Spleen (tissue), 11 donors: ENCODE measurements at regions not wholly inside any gene's neighbourhood (a gene's known extent, or its start where the extent isn't known, plus 50 kb on each side); places are given as distances from the start of the nearest gene placed in this dataset.
"Not testable (repeated sequence)": the region's sequence is repeated elsewhere in the genome, so short reads cannot be mapped to it uniquely, and the experiment has no call there.

Experiments used
- DNase-seq: peaks from one replicate; pipeline ENCODE4 v3.0.0-alpha.2; 2020
- H3K27ac ChIP-seq, 8 donors: fragments of 200-600 bp; sonication (generic) in 7 of 8; 1 replicate in 4 of 8; 2 replicates in 4 of 8; pipeline versions ENCODE4 v1.5.0 to v1.8.0; 2016 to 2021; ENCODE audit warnings: inconsistent platforms in 4 of 8, mild to moderate bottlenecking in 4 of 8, moderate library complexity in 1 of 8
- H3K27me3 ChIP-seq, 7 donors: fragments of 200-600 bp; sonication (generic) in 6 of 7; replicated peaks in 1 of 7; 1 replicate in 4 of 7; 2 replicates in 3 of 7; pipeline versions ENCODE4 v1.5.0 to v1.8.0; 2016 to 2021; ENCODE audit warnings: inconsistent platforms in 3 of 7, mild to moderate bottlenecking in 1 of 7
- H3K36me3 ChIP-seq, 6 donors: fragments of 200-600 bp; sonication (generic) in 5 of 6; 1 replicate in 4 of 6; 2 replicates in 2 of 6; pipeline versions ENCODE4 v1.5.0 to v1.8.0; 2016 to 2021; ENCODE audit warnings: inconsistent platforms in 2 of 6
- H3K4me1 ChIP-seq, 6 donors: fragments of 200-600 bp; sonication (generic) in 5 of 6; 1 replicate in 3 of 6; 2 replicates in 3 of 6; pipeline versions ENCODE4 v1.5.0 to v1.8.0; 2016 to 2021; ENCODE audit warnings: inconsistent platforms in 3 of 6
- H3K4me3 ChIP-seq, 8 donors: fragments of 200-600 bp; sonication (generic) in 7 of 8; 1 replicate in 4 of 8; 2 replicates in 4 of 8; pipeline versions ENCODE4 v1.5.0 to v1.8.0; 2016 to 2021; ENCODE audit warnings: inconsistent platforms in 4 of 8, mild to moderate bottlenecking in 4 of 8, moderate library complexity in 2 of 8
- H3K9me3 ChIP-seq, 8 donors: fragments of 200-600 bp; sonication (generic) in 7 of 8; 1 replicate in 4 of 8; 2 replicates in 4 of 8; pipeline versions ENCODE4 v1.5.0 to v1.8.0; 2016 to 2021; ENCODE audit warnings: inconsistent platforms in 4 of 8
- CTCF ChIP-seq, 11 experiments: fragments of 200-600 bp in 7 of 11; fragments of 450-650 bp in 4 of 11; sonication (generic) in 4 of 11; IDR thresholded peaks in 8 of 11; conservative IDR thresholded peaks in 3 of 11; 1 replicate in 7 of 11; 2 replicates in 4 of 11; pipeline versions ENCODE4 v1.4.0 to v1.8.0; 2016 to 2021; ENCODE audit warnings: antibody characterized with exemption in 11 of 11, inconsistent platforms in 4 of 11, mild to moderate bottlenecking in 1 of 11
- POLR2A ChIP-seq, 3 donors: fragments of 450-650 bp; IDR thresholded peaks; one replicate each; pipeline ENCODE4 v1.5.1; 2017; ENCODE audit warnings: antibody characterized with exemption in 3 of 3, mild to moderate bottlenecking in 1 of 3
- POLR2AphosphoS5 ChIP-seq, 3 donors: sonication (generic); formaldehyde crosslinking; IDR thresholded peaks; one replicate each; pipeline ENCODE4 v1.5.1; 2017; ENCODE audit warnings: antibody characterized with exemption in 3 of 3
- WGBS, 5 donors: extraction: QIAGEN DNeasy Blood & Tissue Kit in 3 of 5; methylation state at CpG; one replicate each; pipeline versions ENCODE4 v1.1.5 to v1.1.7; 2013 to 2018; 5-methylcytosine and 5-hydroxymethylcytosine counted together
- intact Hi-C: fragments of 100-400 bp; cut with DNase I; formaldehyde crosslinking; loops from one replicate; pipeline ENCODE4 v1.15.0; 2023; ENCODE audit warnings: low total_unique reads
- donor health status: healthy with polysubstance abuse.
- donor health status: DM: no; HTN: no; CAD: no; lungs with moderate emphysema.
- donor health status: DM: no; HTN: no; CAD: no.
- donor health status: Bipolar disorder and iron deficiency.
- donor health status: healthy.
- donor health status: DM: no; HTN: no; CAD: no.
- donor health status: DM: yes; HTN: yes; CAD: no.

- peaks cover 0 to 5% (median 0%) of the 10 kb centered on the region in 8 donors for H3K9me3 ChIP-seq
- no peaks in the 10 kb centered on the region for H3K27me3 ChIP-seq
- intact Hi-C loops, result no loop called here
- no peaks in the 10 kb centered on the region for H3K4me1 ChIP-seq
- no peak for DNase-seq
- 43 to 62% (median 50%) methylated on average over 6 of the region's 6 CpGs for WGBS, 5 donors
- no peak for TF ChIP-seq CTCF (IDR thresholded peaks at IDR 0.05 in 8 of 11, conservative IDR thresholded peaks at IDR 0.05 in 3 of 11)
- no peaks in the 10 kb centered on the region for H3K36me3 ChIP-seq
- H3K4me3 ChIP-seq, result no peak overlapping the region
- H3K27ac ChIP-seq, result no peak overlapping the region
Observed at GRCh38 chr1:76687307-76688175, 179.7 kb upstream of the ST6GALNAC5 start.

GRCh38 chr1:76690766-76691165 is 176.5 kb upstream of the ST6GALNAC5 start:
- TF ChIP-seq CTCF (IDR thresholded peaks at IDR 0.05 in 8 of 11, conservative IDR thresholded peaks at IDR 0.05 in 3 of 11), result no peak
- TF ChIP-seq POLR2A (IDR thresholded peaks at IDR 0.05), result no peak
- TF ChIP-seq POLR2AphosphoS5 (IDR thresholded peaks at IDR 0.05), result no peak
- intact Hi-C loops, result no loop called here
- H3K4me3 ChIP-seq, result no peak overlapping the region
- H3K36me3 ChIP-seq, result no peaks in the 10 kb centered on the region
- WGBS, 5 donors, result 59 to 75% (median 60%) methylated on average over 3 of the region's 3 CpGs
- no peaks in the 10 kb centered on the region for H3K27me3 ChIP-seq
- H3K9me3 ChIP-seq, result peaks cover 0 to 14% (median 9%) of the 10 kb centered on the region in 8 donors
- no peak overlapping the region for H3K27ac ChIP-seq
- no peak for DNase-seq
- H3K4me1 ChIP-seq, result no peaks in the 10 kb centered on the region

- no peak overlapping the region for H3K27ac ChIP-seq
- no peak for DNase-seq
- no peak overlapping the region for H3K4me3 ChIP-seq
- peaks cover 0 to 14% (median 9%) of the 10 kb centered on the region in 8 donors for H3K9me3 ChIP-seq
- TF ChIP-seq POLR2A (IDR thresholded peaks at IDR 0.05), result no peak
- TF ChIP-seq POLR2AphosphoS5 (IDR thresholded peaks at IDR 0.05), result no peak
- no peak for TF ChIP-seq CTCF (IDR thresholded peaks at IDR 0.05 in 8 of 11, conservative IDR thresholded peaks at IDR 0.05 in 3 of 11)
- intact Hi-C loops, result no loop called here
- no peaks in the 10 kb centered on the region for H3K27me3 ChIP-seq
- 33 to 45% (median 39%) methylated on average over 2 of the region's 2 CpGs for WGBS, 5 donors
- no peaks in the 10 kb centered on the region for H3K36me3 ChIP-seq
- H3K4me1 ChIP-seq, result no peaks in the 10 kb centered on the region
Observed at GRCh38 chr1:76695535-76695934, 171.7 kb upstream of the ST6GALNAC5 start.

- no peak overlapping the region for H3K4me3 ChIP-seq
- WGBS, 5 donors, result 90 to 98% (median 94%) methylated on average over 3 of the region's 3 CpGs
- intact Hi-C loops, result no loop called here
- no peak for DNase-seq
- no peaks in the 10 kb centered on the region for H3K4me1 ChIP-seq
- H3K27ac ChIP-seq, result no peak overlapping the region
- H3K27me3 ChIP-seq, result no peaks in the 10 kb centered on the region
- TF ChIP-seq CTCF (IDR thresholded peaks at IDR 0.05 in 8 of 11, conservative IDR thresholded peaks at IDR 0.05 in 3 of 11) (no peak), POLR2A (IDR thresholded peaks at IDR 0.05) (no peak), POLR2AphosphoS5 (IDR thresholded peaks at IDR 0.05) (no peak)
- peaks cover 0 to 13% (median 9%) of the 10 kb centered on the region in 8 donors for H3K9me3 ChIP-seq
- no peaks in the 10 kb centered on the region for H3K36me3 ChIP-seq
Observed at GRCh38 chr1:76697361-76697760, 169.9 kb upstream of the ST6GALNAC5 start.

GRCh38 chr1:76699646-76700045 is 167.6 kb upstream of the ST6GALNAC5 start:
- H3K27me3 ChIP-seq, H3K36me3 ChIP-seq, H3K4me3 ChIP-seq, DNase-seq, H3K27ac ChIP-seq, H3K9me3 ChIP-seq, H3K4me1 ChIP-seq, intact Hi-C loops: not testable (repeated sequence)
- 96 to 98% (median 97%) methylated on average over 21 of the region's 21 CpGs for WGBS, 5 donors

GRCh38 chr1:76700200-76700599 is 167.1 kb upstream of the ST6GALNAC5 start:
- 84 to 93% (median 88%) methylated on average over 10 to 12 of the region's 12 CpGs for WGBS, 5 donors
- H3K27me3 ChIP-seq, intact Hi-C loops, H3K4me1 ChIP-seq, H3K9me3 ChIP-seq, H3K4me3 ChIP-seq, H3K36me3 ChIP-seq, DNase-seq, H3K27ac ChIP-seq: not testable (repeated sequence)
